Fibroblast of lung (primary cell): ENCODE measurements at regions not wholly inside any gene's neighbourhood (a gene's known extent, or its start where the extent isn't known, plus 50 kb on each side); places are given as distances from the start of the nearest gene placed in this dataset.

Experiments used
- DNase-seq, 2 donors: peaks; one replicate each; pipeline versions ENCODE4 v3.0.0 to v3.0.0-alpha.2; 2010; ENCODE audit warnings: low read depth in 2 of 2
- H2AFZ ChIP-seq: 2 replicates; pipeline ENCODE4 v1.5.1; 2012; ENCODE audit warnings: low read length, control low read depth, inconsistent platforms
- H3K27ac ChIP-seq: 2 replicates; pipeline ENCODE4 v1.5.1; 2011; ENCODE audit warnings: low read length, control low read depth; ENCODE audit not compliant: insufficient read depth
- H3K27me3 ChIP-seq: 2 replicates; pipeline ENCODE4 v1.5.1; 2011; ENCODE audit warnings: mild to moderate bottlenecking, low read length; ENCODE audit not compliant: control insufficient read depth, insufficient read depth
- H3K36me3 ChIP-seq: 2 replicates; pipeline ENCODE4 v1.5.1; 2011; ENCODE audit warnings: low read length; ENCODE audit not compliant: control insufficient read depth, insufficient read depth
- H3K4me1 ChIP-seq: 2 replicates; pipeline ENCODE4 v1.5.1; 2011; ENCODE audit warnings: low read length; ENCODE audit not compliant: control insufficient read depth, insufficient read depth; ENCODE audit errors: extremely low read depth
- H3K4me2 ChIP-seq: 2 replicates; pipeline ENCODE4 v1.5.1; 2011; ENCODE audit warnings: low read length, control low read depth; ENCODE audit not compliant: insufficient read depth; ENCODE audit errors: extremely low read depth
- H3K4me3 ChIP-seq, 4 experiments: fragments of 200-600 bp in 1 of 4; sonication (generic) in 1 of 4; replicated peaks in 1 of 4; 2 replicates each; pipeline ENCODE4 v1.5.1; 2011 to 2016; ENCODE audit warnings: low read length in 4 of 4, low read depth in 3 of 4, mild to moderate bottlenecking in 3 of 4, control low read depth in 2 of 4, inconsistent platforms in 1 of 4, mixed read lengths in 1 of 4; ENCODE audit not compliant: insufficient read depth in 1 of 4; ENCODE audit errors: control extremely low read depth in 1 of 4
- H3K79me2 ChIP-seq: 2 replicates; pipeline ENCODE4 v1.5.1; 2012; ENCODE audit warnings: mild to moderate bottlenecking, low read length, inconsistent platforms; ENCODE audit not compliant: control insufficient read depth, insufficient read depth
- H3K9ac ChIP-seq: 2 replicates; pipeline ENCODE4 v1.5.1; 2011; ENCODE audit warnings: mild to moderate bottlenecking, low read length, control low read depth; ENCODE audit not compliant: insufficient read depth
- H3K9me3 ChIP-seq: 2 replicates; pipeline ENCODE4 v1.5.1; 2012; ENCODE audit warnings: low read depth, low read length; ENCODE audit not compliant: control insufficient read depth, insufficient read depth
- H4K20me1 ChIP-seq: 2 replicates; pipeline ENCODE4 v1.5.1; 2011; ENCODE audit warnings: low read length; ENCODE audit not compliant: control insufficient read depth, insufficient read depth; ENCODE audit errors: extremely low read depth
- CTCF ChIP-seq, 2 donors: IDR thresholded peaks in 1 of 2; conservative IDR thresholded peaks in 1 of 2; 1 replicate in 1 of 2; 2 replicates in 1 of 2; pipeline ENCODE4 v1.5.1; 2011 to 2012; ENCODE audit warnings: low read length in 2 of 2, control low read depth in 1 of 2, inconsistent platforms in 1 of 2, low read depth in 1 of 2, mild to moderate bottlenecking in 1 of 2
- EZH2 ChIP-seq: IDR thresholded peaks from 2 replicates; pipeline ENCODE4 v1.5.1; 2012; ENCODE audit warnings: low read length, control low read depth, mild to moderate bottlenecking; ENCODE audit errors: missing control alignments

- no peak for TF ChIP-seq CTCF (conservative IDR thresholded peaks at IDR 0.05 in 1 of 2, IDR thresholded peaks at IDR 0.05 in 1 of 2; ENCODE audit: low read depth in 1 of 2, low read length in 2 of 2)
- no peak for TF ChIP-seq EZH2
- Histone ChIP-seq H3K79me2 (no peaks in the 10 kb centered on the region), H3K27ac (no peak overlapping the region), H3K9ac (no peak overlapping the region), H3K36me3 (no peaks in the 10 kb centered on the region), H3K27me3 (no peaks in the 10 kb centered on the region), H3K4me3 (no peak overlapping the region), H2AFZ (no peak overlapping the region), H4K20me1 (no peaks in the 10 kb centered on the region), H3K4me1 (peaks cover 2% of the 10 kb centered on the region), H3K9me3 (no peaks in the 10 kb centered on the region), H3K4me2 (no peak overlapping the region)
- DNase-seq, result no peak
Observed at GRCh38 chr12:88360343-88360742, 218.2 kb downstream of the TMTC3 start.

GRCh38 chr12:88361493-88361892 is 218.8 kb downstream of the KITLG start:
- Histone ChIP-seq H2AFZ (no peak overlapping the region), H3K4me3 (no peak overlapping the region), H3K9ac (no peak overlapping the region), H3K36me3 (no peaks in the 10 kb centered on the region), H3K4me1 (peaks cover 2% of the 10 kb centered on the region), H3K9me3 (no peaks in the 10 kb centered on the region), H3K79me2 (no peaks in the 10 kb centered on the region), H3K4me2 (no peak overlapping the region), H3K27me3 (no peaks in the 10 kb centered on the region), H3K27ac (no peak overlapping the region), H4K20me1 (no peaks in the 10 kb centered on the region)
- TF ChIP-seq CTCF (conservative IDR thresholded peaks at IDR 0.05 in 1 of 2, IDR thresholded peaks at IDR 0.05 in 1 of 2; ENCODE audit: low read depth in 1 of 2, low read length in 2 of 2), result no peak
- no peak for TF ChIP-seq EZH2
- peak in 1 of 2 donors; percentile 30 for DNase-seq

GRCh38 chr12:88362439-88362838 is 217.8 kb downstream of the KITLG start:
- peaks cover 2% of the 10 kb centered on the region for H3K4me1 ChIP-seq
- no peak overlapping the region for H3K4me2 ChIP-seq
- DNase-seq, result peak in 1 of 2 donors; percentile 60
- H3K9me3 ChIP-seq, result no peaks in the 10 kb centered on the region
- H3K79me2 ChIP-seq, result no peaks in the 10 kb centered on the region
- H3K9ac ChIP-seq, result no peak overlapping the region
- no peak overlapping the region for H3K4me3 ChIP-seq
- TF ChIP-seq CTCF (conservative IDR thresholded peaks at IDR 0.05 in 1 of 2, IDR thresholded peaks at IDR 0.05 in 1 of 2; ENCODE audit: low read depth in 1 of 2, low read length in 2 of 2), result no peak
- no peak for TF ChIP-seq EZH2
- H3K27me3 ChIP-seq, result no peaks in the 10 kb centered on the region
- no peak overlapping the region for H2AFZ ChIP-seq
- H3K27ac ChIP-seq, result no peak overlapping the region
- H3K36me3 ChIP-seq, result no peaks in the 10 kb centered on the region
- H4K20me1 ChIP-seq, result no peaks in the 10 kb centered on the region
